Adipocyte (in vitro differentiated cells): ENCODE measurements at regions not wholly inside any gene's neighbourhood (a gene's known extent, or its start where the extent isn't known, plus 50 kb on each side); places are given as distances from the start of the nearest gene placed in this dataset.

Experiments
- DNase-seq: peaks from one replicate; pipeline ENCODE4 v3.0.0-alpha.2; 2015; ENCODE audit warnings: low read depth
- H3K27me3 ChIP-seq: replicated peaks from 2 replicates; pipeline ENCODE4 v1.7.0; 2013; ENCODE audit warnings: mild to moderate bottlenecking, low read length, moderate library complexity; ENCODE audit not compliant: control insufficient read depth, insufficient read depth
- H3K36me3 ChIP-seq: 2 replicates; pipeline ENCODE4 v1.7.0; 2013; ENCODE audit warnings: low read length, mild to moderate bottlenecking, moderate library complexity; ENCODE audit not compliant: control insufficient read depth, insufficient read depth, severe bottlenecking
- H3K4me1 ChIP-seq: 2 replicates; pipeline ENCODE4 v1.7.0; 2013; ENCODE audit warnings: mild to moderate bottlenecking, low read length, moderate library complexity; ENCODE audit not compliant: control insufficient read depth, insufficient read depth
- H3K4me3 ChIP-seq: 2 replicates; pipeline ENCODE4 v1.7.0; 2013; ENCODE audit warnings: mild to moderate bottlenecking, low read length, moderate library complexity
- H3K9ac ChIP-seq: 2 replicates; pipeline ENCODE4 v1.7.0; 2013; ENCODE audit warnings: mild to moderate bottlenecking, low read length, moderate library complexity
- H3K9me3 ChIP-seq: 2 replicates; pipeline ENCODE4 v1.7.0; 2013; ENCODE audit warnings: mild to moderate bottlenecking, low read length, moderate library complexity; ENCODE audit not compliant: control insufficient read depth

- Histone ChIP-seq H3K9me3 (no peaks in the 10 kb centered on the region), H3K27me3 (no peaks in the 10 kb centered on the region), H3K4me1 (no peaks in the 10 kb centered on the region), H3K4me3 (no peak overlapping the region), H3K36me3 (no peaks in the 10 kb centered on the region), H3K9ac (no peak overlapping the region)
- no peak for DNase-seq
These were observed 123.0 kb downstream of the CBLN4 start for GRCh38 chr20:55882286-55882685.

DNA sequence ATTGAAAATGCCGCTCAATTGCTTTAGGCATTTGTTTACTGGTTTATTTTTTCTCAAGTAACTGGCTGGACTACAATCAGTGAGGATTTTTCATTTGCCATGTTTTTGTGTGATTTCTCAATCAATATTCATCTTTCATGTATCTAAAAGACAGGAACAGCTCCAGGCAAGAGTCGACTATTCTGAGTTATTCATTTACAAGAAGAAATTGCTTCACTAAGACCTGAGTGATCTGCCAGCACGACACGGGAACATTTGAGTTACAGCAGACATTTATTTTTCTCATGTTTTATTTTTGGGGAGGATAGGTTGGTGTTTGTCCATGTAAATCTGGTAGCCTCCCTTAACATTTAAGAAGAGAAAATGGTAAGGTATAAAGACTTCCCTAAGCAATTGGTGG is 124.1 kb downstream of the CBLN4 start:
- Histone ChIP-seq H3K9ac (no peak overlapping the region), H3K4me1 (no peaks in the 10 kb centered on the region), H3K9me3 (no peaks in the 10 kb centered on the region), H3K27me3 (no peaks in the 10 kb centered on the region), H3K4me3 (no peak overlapping the region), H3K36me3 (no peaks in the 10 kb centered on the region)
- DNase-seq: no peak

DNA sequence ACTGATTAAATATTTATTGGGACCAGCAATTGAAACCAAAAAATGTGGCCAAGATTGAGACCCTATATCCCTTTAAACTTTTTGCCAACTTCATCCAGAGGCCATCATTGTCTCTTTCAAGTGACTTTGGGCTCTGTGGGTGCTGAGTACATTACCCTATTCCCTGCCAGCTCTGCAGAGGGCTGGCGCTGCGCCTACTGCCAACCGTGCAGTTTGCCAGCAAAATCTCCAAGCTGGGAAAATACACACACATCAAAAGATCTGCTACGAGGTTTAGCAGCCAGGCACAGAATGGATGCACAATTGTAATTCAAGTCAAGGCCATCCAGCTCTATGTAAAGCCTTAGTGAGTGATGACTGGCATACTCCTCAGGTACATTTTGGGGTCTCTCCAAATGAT is 125.0 kb downstream of the CBLN4 start:
- H3K9me3 ChIP-seq: no peaks in the 10 kb centered on the region
- H3K4me1 ChIP-seq: no peaks in the 10 kb centered on the region
- H3K9ac ChIP-seq: no peak overlapping the region
- H3K27me3 ChIP-seq: no peaks in the 10 kb centered on the region
- H3K4me3 ChIP-seq: no peak overlapping the region
- H3K36me3 ChIP-seq: no peaks in the 10 kb centered on the region
- DNase-seq: no peak

DNA sequence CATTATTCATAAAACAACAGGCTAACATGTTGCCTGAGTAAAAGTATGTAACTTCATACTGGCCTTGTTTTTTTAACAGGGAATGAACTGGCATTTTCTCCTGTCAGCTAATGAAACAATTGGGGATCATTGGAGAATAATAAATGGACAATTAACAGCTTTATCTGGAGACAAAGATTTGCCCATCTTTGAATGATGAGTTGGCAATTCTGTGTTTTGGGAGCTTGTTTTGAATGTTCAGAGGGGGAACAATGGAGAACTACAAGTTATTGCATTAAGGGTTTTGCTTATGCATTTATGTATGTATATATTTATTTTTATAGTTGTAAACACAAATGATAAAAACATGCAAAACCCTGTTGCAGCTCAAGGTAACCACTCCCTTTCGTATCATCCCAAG is 150.3 kb downstream of the CBLN4 start:
- Histone ChIP-seq H3K36me3 (no peaks in the 10 kb centered on the region), H3K9me3 (no peaks in the 10 kb centered on the region), H3K4me3 (no peak overlapping the region), H3K4me1 (no peaks in the 10 kb centered on the region), H3K9ac (no peak overlapping the region), H3K27me3 (no peaks in the 10 kb centered on the region)
- DNase-seq: no peak

- Histone ChIP-seq H3K27me3 (no peaks in the 10 kb centered on the region), H3K9me3 (peaks cover 5% of the 10 kb centered on the region), H3K4me3 (no peak overlapping the region), H3K4me1 (no peaks in the 10 kb centered on the region), H3K36me3 (no peaks in the 10 kb centered on the region), H3K9ac (no peak overlapping the region)
- no peak for DNase-seq
These were observed 175.0 kb downstream of the CBLN4 start for GRCh38 chr20:55830121-55830827.

GRCh38 chr20:55805138-55805537 is 200.2 kb downstream of the CBLN4 start:
- no peak overlapping the region for H3K9ac ChIP-seq
- DNase-seq: no peak
- no peaks in the 10 kb centered on the region for H3K4me1 ChIP-seq
- H3K36me3 ChIP-seq: no peaks in the 10 kb centered on the region
- H3K27me3 ChIP-seq: no peaks in the 10 kb centered on the region
- no peak overlapping the region for H3K4me3 ChIP-seq
- H3K9me3 ChIP-seq: no peaks in the 10 kb centered on the region

DNA sequence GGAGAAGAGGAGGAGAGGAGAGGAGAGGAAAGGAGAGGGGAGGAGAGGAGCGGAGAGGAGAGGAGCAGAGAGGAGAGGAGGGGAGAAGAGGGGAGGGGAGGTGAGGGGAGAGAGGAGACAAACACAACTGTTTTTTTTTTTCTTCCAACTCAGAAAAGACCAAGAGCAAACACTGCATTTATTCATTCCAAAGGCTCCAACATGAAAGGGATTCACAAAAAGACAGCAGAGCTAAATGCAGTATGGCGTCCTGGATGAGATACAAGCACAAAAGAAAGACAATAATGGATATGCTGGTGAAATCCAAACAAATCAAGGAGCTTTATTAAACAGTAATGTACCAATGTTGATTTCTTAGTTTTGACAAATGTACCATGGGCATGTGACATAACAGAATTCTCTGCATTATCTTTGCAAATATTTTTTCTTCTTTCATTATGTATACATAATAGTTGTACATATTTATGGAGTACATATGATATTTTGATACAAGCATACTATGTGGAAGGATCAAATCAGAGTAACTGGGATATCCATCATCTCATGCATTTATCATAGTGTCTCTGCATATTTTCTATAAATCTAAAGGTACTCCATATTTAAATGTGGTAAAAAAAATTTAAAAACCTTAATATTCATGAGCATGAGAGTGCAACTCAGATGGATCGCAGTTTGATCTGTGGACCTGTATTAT is 204.6 kb downstream of the CBLN4 start:
- Histone ChIP-seq H3K4me3 (no peak overlapping the region), H3K4me1 (no peaks in the 10 kb centered on the region), H3K9ac (no peak overlapping the region), H3K27me3 (no peaks in the 10 kb centered on the region), H3K36me3 (no peaks in the 10 kb centered on the region), H3K9me3 (no peaks in the 10 kb centered on the region)
- DNase-seq: no peak

DNA sequence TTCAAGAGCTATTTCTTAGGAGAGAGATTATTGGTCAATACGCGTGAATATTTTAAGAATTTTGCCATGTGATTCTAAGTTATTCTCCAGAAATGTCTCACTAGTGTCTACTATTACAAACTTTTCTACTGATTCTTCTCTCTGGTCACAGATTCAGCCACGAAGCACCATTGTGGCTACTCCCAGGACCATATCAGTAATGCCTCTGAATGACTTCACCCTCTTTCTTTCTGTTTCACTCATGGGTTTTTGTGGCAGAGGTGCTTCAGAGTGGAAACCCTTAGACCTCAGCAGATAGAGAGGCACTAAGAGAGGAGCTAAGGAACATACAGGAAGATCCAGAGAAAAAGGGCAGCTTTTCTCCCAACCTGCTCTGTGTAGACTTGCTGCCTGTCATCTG is 211.3 kb downstream of the CBLN4 start:
- Histone ChIP-seq H3K4me1 (no peaks in the 10 kb centered on the region), H3K27me3 (no peaks in the 10 kb centered on the region), H3K9me3 (peaks cover 8% of the 10 kb centered on the region)

DNA sequence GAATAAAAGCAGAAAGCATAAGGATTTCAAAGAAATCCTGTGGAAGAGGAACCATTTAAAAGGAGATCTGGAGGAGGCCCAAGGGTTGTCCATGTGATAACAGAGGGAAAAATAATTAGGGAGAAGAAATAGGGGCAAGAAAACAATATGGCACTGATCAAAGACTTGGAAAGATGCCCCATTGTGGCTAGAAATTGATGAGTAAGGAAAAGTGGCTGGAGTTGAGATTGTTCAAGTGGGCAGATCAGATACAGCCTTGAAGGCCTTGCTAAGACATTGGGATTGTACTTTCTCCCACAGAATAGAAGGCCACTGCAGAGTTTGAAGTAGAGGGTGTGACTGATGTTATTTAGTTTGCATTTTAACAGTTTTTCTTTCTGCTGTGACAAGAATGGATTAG is 213.3 kb downstream of the CBLN4 start:
- no peaks in the 10 kb centered on the region for H3K4me1 ChIP-seq
- no peaks in the 10 kb centered on the region for H3K27me3 ChIP-seq
- no peak for DNase-seq
- H3K36me3 ChIP-seq: no peaks in the 10 kb centered on the region
- H3K9ac ChIP-seq: no peak overlapping the region
- H3K4me3 ChIP-seq: no peak overlapping the region
- H3K9me3 ChIP-seq: peaks cover 8% of the 10 kb centered on the region

More for the DNA sequence above, 211.3 kb downstream of the CBLN4 start:
- no peak overlapping the region for H3K4me3 ChIP-seq
- H3K9ac ChIP-seq: no peak overlapping the region
- no peaks in the 10 kb centered on the region for H3K36me3 ChIP-seq
- no peak for DNase-seq

DNA sequence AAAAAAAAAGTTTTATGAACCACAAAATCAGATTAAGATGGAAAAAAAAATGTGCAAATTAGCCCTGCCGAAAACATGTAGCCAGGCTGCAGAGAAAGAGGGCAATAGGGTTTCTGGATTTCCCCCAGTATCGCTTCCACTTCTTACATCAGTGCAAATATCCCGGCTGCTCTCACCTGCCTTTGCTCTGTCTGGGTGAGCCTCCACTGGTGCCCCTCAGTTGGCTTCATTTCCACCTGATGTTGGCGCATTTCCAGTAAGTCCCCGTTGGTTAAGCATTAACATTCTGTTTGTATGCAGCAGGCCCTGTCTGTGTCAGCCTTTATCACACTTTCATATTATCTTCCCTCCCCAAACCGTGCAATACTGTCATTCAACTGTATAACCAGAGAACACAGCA is 215.1 kb downstream of the CBLN4 start:
- peaks cover 8% of the 10 kb centered on the region for H3K9me3 ChIP-seq
- H3K27me3 ChIP-seq: no peaks in the 10 kb centered on the region
- H3K9ac ChIP-seq: no peak overlapping the region
- no peak overlapping the region for H3K4me3 ChIP-seq
- DNase-seq: no peak
- no peaks in the 10 kb centered on the region for H3K36me3 ChIP-seq
- H3K4me1 ChIP-seq: no peaks in the 10 kb centered on the region

GRCh38 chr20:55784036-55784435 is 221.3 kb downstream of the CBLN4 start:
- no peak for DNase-seq
- no peaks in the 10 kb centered on the region for H3K36me3 ChIP-seq
- H3K9ac ChIP-seq: no peak overlapping the region
- H3K9me3 ChIP-seq: no peaks in the 10 kb centered on the region
- H3K4me1 ChIP-seq: no peaks in the 10 kb centered on the region
- H3K27me3 ChIP-seq: no peaks in the 10 kb centered on the region
- H3K4me3 ChIP-seq: no peak overlapping the region
